ENCODE measurements at regions not wholly inside any gene's neighbourhood (a gene's known extent, or its start where the extent isn't known, plus 50 kb on each side); places are given as distances from the start of the nearest gene placed in this dataset.

GRCh38 chr20:51156041-51156982 is 133.4 kb upstream of the KCNG1 start:
- no peak for DNase-seq (ENCODE audit: low read depth)

GRCh38 chr20:51154708-51155690 is 132.1 kb upstream of the KCNG1 start:
- DNase-seq (ENCODE audit: low read depth), result no peak

- DNase-seq (ENCODE audit: low read depth), result no peak
These were observed 131.2 kb upstream of the KCNG1 start for GRCh38 chr20:51153867-51154707.

- no peak for DNase-seq (ENCODE audit: low read depth)
These were observed 126.0 kb upstream of the KCNG1 start for GRCh38 chr20:51148941-51149340.

- no peak for DNase-seq (ENCODE audit: low read depth)
These were observed 121.6 kb upstream of the KCNG1 start for GRCh38 chr20:51144476-51144875.

GRCh38 chr20:51143652-51144051 is 120.7 kb upstream of the KCNG1 start:
- no peak for DNase-seq (ENCODE audit: low read depth)

GRCh38 chr20:51142448-51142847 is 119.5 kb upstream of the KCNG1 start:
- no peak for DNase-seq (ENCODE audit: low read depth)

- DNase-seq (ENCODE audit: low read depth), result no peak
These were observed 117.8 kb upstream of the KCNG1 start for GRCh38 chr20:51140671-51141070.

GRCh38 chr20:51139891-51140290 is 117.0 kb upstream of the KCNG1 start:
- no peak for DNase-seq (ENCODE audit: low read depth)

- DNase-seq (ENCODE audit: low read depth), result no peak
These were observed 115.7 kb upstream of the KCNG1 start for GRCh38 chr20:51138576-51138975.

GRCh38 chr20:51137461-51137860 is 114.6 kb upstream of the KCNG1 start:
- DNase-seq (ENCODE audit: low read depth), result no peak

- DNase-seq (ENCODE audit: low read depth), result no peak
These were observed 113.2 kb upstream of the KCNG1 start for GRCh38 chr20:51135926-51136715.

- no peak for DNase-seq (ENCODE audit: low read depth)
These were observed 111.5 kb upstream of the KCNG1 start for GRCh38 chr20:51134405-51134804.

- DNase-seq (ENCODE audit: low read depth), result no peak
These were observed 109.4 kb upstream of the KCNG1 start for GRCh38 chr20:51132279-51132678.

- DNase-seq (ENCODE audit: low read depth), result no peak
These were observed 108.9 kb upstream of the KCNG1 start for GRCh38 chr20:51131811-51132210.

- DNase-seq (ENCODE audit: low read depth), result no peak
These were observed 106.4 kb upstream of the KCNG1 start for GRCh38 chr20:51129147-51129776.

GRCh38 chr20:51128198-51128597 is 105.3 kb upstream of the KCNG1 start:
- no peak for DNase-seq (ENCODE audit: low read depth)

GRCh38 chr20:51127713-51128112 is 104.8 kb upstream of the KCNG1 start:
- no peak for DNase-seq (ENCODE audit: low read depth)

GRCh38 chr20:51126337-51126736 is 103.4 kb upstream of the KCNG1 start:
- DNase-seq (ENCODE audit: low read depth), result no peak

GRCh38 chr20:51125780-51126179 is 102.9 kb upstream of the KCNG1 start:
- no peak for DNase-seq (ENCODE audit: low read depth)

All from activated T-helper 9 cell treated with anti-CD3 and anti-CD28 coated beads, Interleukin-2, amount 50 U/mL, for 16 hours (primary cell).